ENCODE measurements at regions not wholly inside any gene's neighbourhood (a gene's known extent, or its start where the extent isn't known, plus 50 kb on each side); places are given as distances from the start of the nearest gene placed in this dataset.

DNA sequence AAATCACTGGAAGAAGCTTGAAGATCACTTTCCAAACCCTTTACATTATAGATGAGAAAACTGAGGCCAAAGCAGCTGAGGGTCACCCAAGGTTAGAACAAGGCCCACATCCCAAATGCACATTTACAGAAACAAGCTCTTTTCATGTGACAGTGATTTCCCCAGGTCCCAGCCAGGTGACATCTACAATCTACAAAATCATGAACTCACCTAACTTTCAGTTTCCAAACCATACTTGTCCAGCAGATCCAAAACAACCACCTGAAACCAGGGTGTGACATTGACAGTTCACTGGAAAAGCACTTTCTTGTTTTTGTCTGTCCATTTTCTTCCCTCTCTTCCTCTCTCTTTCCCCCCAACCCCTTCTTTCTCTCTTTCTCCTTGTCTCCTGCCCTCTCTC, 132.2 kb upstream of the PRICKLE2 start:
- Histone ChIP-seq H3K9me3 (replicated peaks; ENCODE audit: control insufficient read depth, insufficient read depth, low read depth, low read length) (no peaks in the 10 kb centered on the region), H3K79me2 (ENCODE audit: control insufficient read depth, insufficient read depth, low read length) (no peaks in the 10 kb centered on the region), H2AFZ (ENCODE audit: low read depth, low read length) (no peak overlapping the region), H3K27ac (ENCODE audit: extremely low read depth, low read depth, low read length) (no peak overlapping the region), H4K20me1 (replicated peaks; ENCODE audit: control insufficient read depth, insufficient read depth, low read length) (no peaks in the 10 kb centered on the region), H3K9ac (ENCODE audit: insufficient read depth in 1 of 2, low read depth in 2 of 2, low read length in 2 of 2) (no peak overlapping the region), H3K4me2 (ENCODE audit: insufficient read depth, low read length) (no peak overlapping the region), H3K4me1 (replicated peaks in 1 of 2; ENCODE audit: control insufficient read depth in 2 of 2, insufficient read depth in 2 of 2, low read length in 2 of 2) (no peaks in the 10 kb centered on the region), H3K9me1 (ENCODE audit: control insufficient read depth, insufficient read depth, low read length) (no peaks in the 10 kb centered on the region), H3K4me3 (no peak overlapping the region), H3K27me3 (ENCODE audit: control insufficient read depth in 2 of 2, insufficient read depth in 2 of 2, low read length in 2 of 2) (no peaks in the 10 kb centered on the region), H3K36me3 (ENCODE audit: control insufficient read depth, insufficient read depth, low read length) (no peaks in the 10 kb centered on the region)
- ATAC-seq (no peak), FAIRE-seq (no peak), DNase-seq (ENCODE audit: extremely low read depth in 1 of 4, low spot score in 3 of 4) (no peak)
- intact Hi-C loops (cut with micrococcal nuclease): no loop called here
- ChIA-PET CTCF (ENCODE audit: low intra/inter-chr PET ratio) (interaction anchor here (0.7 kb wide), 1 partner anchor 327 kb away, joined by 3 read pairs; no protein-coding TSS in a partner anchor), POLR2A (no interaction called here)
- no TSS peak for BruUV-seq (replicated peaks)
- TF ChIP-seq, protein P1, sequence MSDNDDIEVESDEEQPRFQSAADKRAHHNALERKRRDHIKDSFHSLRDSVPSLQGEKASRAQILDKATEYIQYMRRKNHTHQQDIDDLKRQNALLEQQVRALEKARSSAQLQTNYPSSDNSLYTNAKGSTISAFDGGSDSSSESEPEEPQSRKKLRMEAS (CRISPR knock-in tag; IDR thresholded peaks at IDR 0.05): no peak
- TF ChIP-seq ZBTB11 (CRISPR knock-in tag; IDR thresholded peaks at IDR 0.05) (0 out of 6 replicates have a peak, but pooled peaks of 1 of the 3 experiments have one; percentile 2), SREBF1 (IDR thresholded peaks at IDR 0.05; ENCODE audit: borderline replicate concordance, low read depth, low read length) (no peak), ZBTB17 (CRISPR knock-in tag; IDR thresholded peaks at IDR 0.05) (no peak)
- TF ChIP-seq, protein P2, sequence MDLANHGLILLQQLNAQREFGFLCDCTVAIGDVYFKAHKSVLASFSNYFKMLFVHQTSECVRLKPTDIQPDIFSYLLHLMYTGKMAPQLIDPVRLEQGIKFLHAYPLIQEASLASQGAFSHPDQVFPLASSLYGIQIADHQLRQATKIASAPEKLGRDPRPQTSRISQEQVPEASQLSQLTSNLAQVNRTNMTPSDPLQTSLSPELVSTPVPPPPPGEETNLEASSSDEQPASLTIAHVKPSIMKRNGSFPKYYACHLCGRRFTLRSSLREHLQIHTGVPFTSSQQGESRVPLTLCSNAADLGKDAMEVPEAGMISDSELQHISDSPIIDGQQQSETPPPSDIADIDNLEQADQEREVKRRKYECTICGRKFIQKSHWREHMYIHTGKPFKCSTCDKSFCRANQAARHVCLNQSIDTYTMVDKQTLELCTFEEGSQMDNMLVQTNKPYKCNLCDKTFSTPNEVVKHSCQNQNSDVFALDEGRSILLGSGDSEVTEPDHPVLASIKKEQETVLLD (IDR thresholded peaks at IDR 0.05): no peak
- TF ChIP-seq, protein P3, sequence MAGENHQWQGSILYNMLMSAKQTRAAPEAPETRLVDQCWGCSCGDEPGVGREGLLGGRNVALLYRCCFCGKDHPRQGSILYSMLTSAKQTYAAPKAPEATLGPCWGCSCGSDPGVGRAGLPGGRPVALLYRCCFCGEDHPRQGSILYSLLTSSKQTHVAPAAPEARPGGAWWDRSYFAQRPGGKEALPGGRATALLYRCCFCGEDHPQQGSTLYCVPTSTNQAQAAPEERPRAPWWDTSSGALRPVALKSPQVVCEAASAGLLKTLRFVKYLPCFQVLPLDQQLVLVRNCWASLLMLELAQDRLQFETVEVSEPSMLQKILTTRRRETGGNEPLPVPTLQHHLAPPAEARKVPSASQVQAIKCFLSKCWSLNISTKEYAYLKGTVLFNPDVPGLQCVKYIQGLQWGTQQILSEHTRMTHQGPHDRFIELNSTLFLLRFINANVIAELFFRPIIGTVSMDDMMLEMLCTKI (IDR thresholded peaks at IDR 0.05; ENCODE audit: partially characterized antibody): no peak
- in situ Hi-C loops (cut with MboI): no loop called here
